Caco-2 (cell line): ENCODE measurements at regions not wholly inside any gene's neighbourhood (a gene's known extent, or its start where the extent isn't known, plus 50 kb on each side); places are given as distances from the start of the nearest gene placed in this dataset.

Experiments used
- BruUV-seq: library from RNA; stranded (reverse); fragments of 400-500 nt; replicated peaks from 2 replicates; lab custom pipeline; 2021; lab: Mats Ljungman, UMichigan
- CTCF ChIA-PET: fragments of 300-600 bp; sonication (Branson Sonifier 250); formaldehyde crosslinking; loops from one replicate; lab custom pipeline; 2022; ENCODE audit warnings: antibody characterized with exemption; lab: Charles Lee
- POLR2A ChIA-PET: fragments of 300-600 bp; sonication (Branson Sonifier 250); formaldehyde crosslinking; loops from one replicate; lab custom pipeline; 2022; ENCODE audit warnings: antibody characterized with exemption; lab: Charles Lee
- DNase-seq, 2 experiments: peaks; one replicate each; pipeline versions ENCODE4 v3.0.0 to v3.0.0-alpha.2; 2020 to 2022
- H3K27me3 ChIP-seq: replicated peaks from 2 replicates; pipeline ENCODE4 v1.6.0; 2011; ENCODE audit warnings: low read length; ENCODE audit not compliant: control insufficient read depth, insufficient read depth
- H3K36me3 ChIP-seq: 2 replicates; pipeline ENCODE4 v1.5.1; 2011; ENCODE audit warnings: low read length; ENCODE audit not compliant: control insufficient read depth, insufficient read depth
- H3K4me1 ChIP-seq: fragments of 250-450 bp; sonication (Bioruptor Pico); 2 replicates; pipeline ENCODE4 v1.5.1; 2020; ENCODE audit warnings: mild to moderate bottlenecking
- H3K4me3 ChIP-seq: 2 replicates; pipeline ENCODE4 v1.5.1; 2011; ENCODE audit warnings: low read depth, mild to moderate bottlenecking, control low read depth, low read length
- H3K9me3 ChIP-seq: fragments of 250-450 bp; sonication (Bioruptor Pico); 2 replicates; pipeline ENCODE4 v1.5.1; 2020; ENCODE audit warnings: mild to moderate bottlenecking, moderate library complexity
- H3K27ac Mint-ChIP-seq: one replicate; pipeline ENCODE4 v1.8.0; 2022; ENCODE audit warnings: mixed read lengths; ENCODE audit not compliant: unreplicated experiment
- H3K27me3 Mint-ChIP-seq: one replicate; pipeline ENCODE4 v1.8.0; 2022; ENCODE audit warnings: mixed read lengths; ENCODE audit not compliant: insufficient read depth, unreplicated experiment
- H3K36me3 Mint-ChIP-seq: one replicate; pipeline ENCODE4 v1.8.0; 2022; ENCODE audit warnings: mild to moderate bottlenecking, mixed read lengths; ENCODE audit not compliant: insufficient read depth, unreplicated experiment
- H3K4me1 Mint-ChIP-seq: one replicate; pipeline ENCODE4 v1.8.0; 2022; ENCODE audit warnings: low read depth, mixed read lengths; ENCODE audit not compliant: unreplicated experiment
- H3K4me3 Mint-ChIP-seq: one replicate; pipeline ENCODE4 v1.8.0; 2022; ENCODE audit warnings: mild to moderate bottlenecking, moderate library complexity, mixed read lengths; ENCODE audit not compliant: unreplicated experiment
- H3K9me3 Mint-ChIP-seq: one replicate; pipeline ENCODE4 v1.8.0; 2022; ENCODE audit warnings: mixed read lengths; ENCODE audit not compliant: unreplicated experiment
- CTCF ChIP-seq, 2 experiments: fragments of 200-600 bp in 1 of 2; IDR thresholded peaks; 1 replicate in 1 of 2; 2 replicates in 1 of 2; pipeline versions ENCODE4 v1.5.1 to v1.8.0; 2011 to 2022; ENCODE audit warnings: antibody characterized with exemption in 1 of 2, control low read depth in 1 of 2, inconsistent platforms in 1 of 2, low read depth in 1 of 2, low read length in 1 of 2, mild to moderate bottlenecking in 1 of 2, moderate library complexity in 1 of 2; ENCODE audit not compliant: insufficient read depth in 1 of 2, severe bottlenecking in 1 of 2, unreplicated experiment in 1 of 2
- intact Hi-C: fragments of 100-400 bp; cut with micrococcal nuclease; formaldehyde crosslinking; loops from one replicate; pipeline ENCODE4 v1.10.0; 2022; ENCODE audit not compliant: unreplicated experiment

- Histone ChIP-seq H3K9me3 (no peaks in the 10 kb centered on the region), H3K4me1 (peaks cover 5% of the 10 kb centered on the region; the same call in 1 of the 2 replicates), H3K36me3 (no peaks in the 10 kb centered on the region), H3K4me3 (no peak overlapping the region), H3K27me3 (no peaks in the 10 kb centered on the region)
- POLR2A ChIA-PET = no interaction called here
- BruUV-seq = no TSS peak
- Mint-ChIP-seq H3K9me3 (no peaks in the 10 kb centered on the region), H3K27ac (no peak overlapping the region), H3K4me1 (no peaks in the 10 kb centered on the region), H3K36me3 (no peaks in the 10 kb centered on the region), H3K27me3 (no peaks in the 10 kb centered on the region), H3K4me3 (no peak overlapping the region)
- DNase-seq = no peak
- intact Hi-C loops = no loop called here
- TF ChIP-seq CTCF (IDR thresholded peaks at IDR 0.05; ENCODE audit: insufficient read depth in 1 of 2, low read depth in 1 of 2, low read length in 1 of 2, severe bottlenecking in 1 of 2, unreplicated experiment in 1 of 2) = no peak
- CTCF ChIA-PET = no interaction called here
Measured at GRCh38 chr4:188307591-188307990, 168.3 kb downstream of the TRIML1 start.

GRCh38 chr4:188308142-188308541, 168.9 kb downstream of the TRIML1 start:
- Histone ChIP-seq H3K27me3 (no peaks in the 10 kb centered on the region), H3K36me3 (no peaks in the 10 kb centered on the region), H3K4me3 (no peak overlapping the region), H3K9me3 (no peaks in the 10 kb centered on the region), H3K4me1 (peaks cover 5% of the 10 kb centered on the region; the same call in 1 of the 2 replicates)
- no peak for TF ChIP-seq CTCF (IDR thresholded peaks at IDR 0.05; ENCODE audit: insufficient read depth in 1 of 2, low read depth in 1 of 2, low read length in 1 of 2, severe bottlenecking in 1 of 2, unreplicated experiment in 1 of 2)
- DNase-seq = no peak
- Mint-ChIP-seq H3K27me3 (no peaks in the 10 kb centered on the region), H3K4me3 (no peak overlapping the region), H3K4me1 (no peaks in the 10 kb centered on the region), H3K27ac (no peak overlapping the region), H3K9me3 (no peaks in the 10 kb centered on the region), H3K36me3 (no peaks in the 10 kb centered on the region)
- no TSS peak for BruUV-seq
- intact Hi-C loops = no loop called here
- ChIA-PET CTCF (no interaction called here), POLR2A (no interaction called here)

- Histone ChIP-seq H3K27me3 (no peaks in the 10 kb centered on the region), H3K4me1 (no peaks in the 10 kb centered on the region), H3K36me3 (no peaks in the 10 kb centered on the region), H3K9me3 (no peaks in the 10 kb centered on the region), H3K4me3 (no peak overlapping the region)
- BruUV-seq = no TSS peak
- CTCF ChIA-PET = no interaction called here
- TF ChIP-seq CTCF (IDR thresholded peaks at IDR 0.05; ENCODE audit: insufficient read depth in 1 of 2, low read depth in 1 of 2, low read length in 1 of 2, severe bottlenecking in 1 of 2, unreplicated experiment in 1 of 2) = no peak
- peaks cover 18% of the 10 kb centered on the region for H3K9me3 Mint-ChIP-seq
- DNase-seq = no peak
- H3K4me3 Mint-ChIP-seq = no peak overlapping the region
- no peak overlapping the region for H3K27ac Mint-ChIP-seq
- POLR2A ChIA-PET = no interaction called here
- intact Hi-C loops = no loop called here
- no peaks in the 10 kb centered on the region for H3K4me1 Mint-ChIP-seq
- H3K36me3 Mint-ChIP-seq = no peaks in the 10 kb centered on the region
- H3K27me3 Mint-ChIP-seq = no peaks in the 10 kb centered on the region
Measured at GRCh38 chr4:188316391-188316790, 177.2 kb downstream of the TRIML1 start.
